Spleen (tissue), 11 donors: ENCODE measurements at regions not wholly inside any gene's neighbourhood (a gene's known extent, or its start where the extent isn't known, plus 50 kb on each side); places are given as distances from the start of the nearest gene placed in this dataset.

Experiments
- DNase-seq: peaks from one replicate; pipeline ENCODE4 v3.0.0-alpha.2; 2020
- H3K27ac ChIP-seq, 8 donors: fragments of 200-600 bp; sonication (generic) in 7 of 8; 1 replicate in 4 of 8; 2 replicates in 4 of 8; pipeline versions ENCODE4 v1.5.0 to v1.8.0; 2016 to 2021; ENCODE audit warnings: inconsistent platforms in 4 of 8, mild to moderate bottlenecking in 4 of 8, moderate library complexity in 1 of 8
- H3K27me3 ChIP-seq, 7 donors: fragments of 200-600 bp; sonication (generic) in 6 of 7; replicated peaks in 1 of 7; 1 replicate in 4 of 7; 2 replicates in 3 of 7; pipeline versions ENCODE4 v1.5.0 to v1.8.0; 2016 to 2021; ENCODE audit warnings: inconsistent platforms in 3 of 7, mild to moderate bottlenecking in 1 of 7
- H3K36me3 ChIP-seq, 6 donors: fragments of 200-600 bp; sonication (generic) in 5 of 6; 1 replicate in 4 of 6; 2 replicates in 2 of 6; pipeline versions ENCODE4 v1.5.0 to v1.8.0; 2016 to 2021; ENCODE audit warnings: inconsistent platforms in 2 of 6
- H3K4me1 ChIP-seq, 6 donors: fragments of 200-600 bp; sonication (generic) in 5 of 6; 1 replicate in 3 of 6; 2 replicates in 3 of 6; pipeline versions ENCODE4 v1.5.0 to v1.8.0; 2016 to 2021; ENCODE audit warnings: inconsistent platforms in 3 of 6
- H3K4me3 ChIP-seq, 8 donors: fragments of 200-600 bp; sonication (generic) in 7 of 8; 1 replicate in 4 of 8; 2 replicates in 4 of 8; pipeline versions ENCODE4 v1.5.0 to v1.8.0; 2016 to 2021; ENCODE audit warnings: inconsistent platforms in 4 of 8, mild to moderate bottlenecking in 4 of 8, moderate library complexity in 2 of 8
- H3K9me3 ChIP-seq, 8 donors: fragments of 200-600 bp; sonication (generic) in 7 of 8; 1 replicate in 4 of 8; 2 replicates in 4 of 8; pipeline versions ENCODE4 v1.5.0 to v1.8.0; 2016 to 2021; ENCODE audit warnings: inconsistent platforms in 4 of 8
- POLR2A ChIP-seq, 3 donors: fragments of 450-650 bp; IDR thresholded peaks; one replicate each; pipeline ENCODE4 v1.5.1; 2017; ENCODE audit warnings: antibody characterized with exemption in 3 of 3, mild to moderate bottlenecking in 1 of 3
- POLR2AphosphoS5 ChIP-seq, 3 donors: sonication (generic); formaldehyde crosslinking; IDR thresholded peaks; one replicate each; pipeline ENCODE4 v1.5.1; 2017; ENCODE audit warnings: antibody characterized with exemption in 3 of 3
- whole genome bisulfite sequencing, 5 donors: extraction: QIAGEN DNeasy Blood & Tissue Kit in 3 of 5; methylation state at CpG; one replicate each; pipeline versions ENCODE4 v1.1.5 to v1.1.7; 2013 to 2018; 5-methylcytosine and 5-hydroxymethylcytosine counted together
- intact Hi-C: fragments of 100-400 bp; cut with DNase I; formaldehyde crosslinking; loops from one replicate; pipeline ENCODE4 v1.15.0; 2023; ENCODE audit warnings: low total_unique reads
- TF ChIP-seq, protein P1 (sequence below), 11 experiments: fragments of 200-600 bp in 7 of 11; fragments of 450-650 bp in 4 of 11; sonication (generic) in 4 of 11; IDR thresholded peaks in 8 of 11; conservative IDR thresholded peaks in 3 of 11; 1 replicate in 7 of 11; 2 replicates in 4 of 11; pipeline versions ENCODE4 v1.4.0 to v1.8.0; 2016 to 2021; ENCODE audit warnings: antibody characterized with exemption in 11 of 11, inconsistent platforms in 4 of 11, mild to moderate bottlenecking in 1 of 11
- donor health status: healthy with polysubstance abuse.
- donor health status: DM: no; HTN: no; CAD: no; lungs with moderate emphysema.
- donor health status: DM: no; HTN: no; CAD: no.
- donor health status: Bipolar disorder and iron deficiency.
- donor health status: healthy.
- donor health status: DM: no; HTN: no; CAD: no.
- donor health status: DM: yes; HTN: yes; CAD: no.

DNA sequence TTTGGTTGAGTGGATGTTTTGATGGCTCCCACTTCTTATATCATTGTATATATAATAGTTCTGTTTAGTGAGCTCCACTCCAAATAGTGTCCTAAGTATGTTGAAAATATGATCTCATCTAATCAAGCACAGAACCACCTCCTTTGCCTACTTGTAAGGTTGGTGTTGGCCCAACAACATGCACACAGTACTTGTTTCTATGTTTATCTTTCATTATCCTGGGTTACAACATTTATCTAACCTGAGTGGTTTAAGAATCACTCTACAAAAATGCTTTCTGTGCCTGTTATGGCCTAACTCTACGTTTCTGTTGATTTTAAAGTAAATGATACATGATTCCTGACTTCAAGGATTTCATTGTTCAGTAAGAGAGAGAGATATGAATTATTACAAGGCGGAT lies 281.9 kb downstream of the FIGN start:
- peaks cover 0 to 8% (median 0%) of the 10 kb centered on the region in 8 donors for H3K9me3 ChIP-seq
- intact Hi-C loops = no loop called here
- no peaks in the 10 kb centered on the region for H3K4me1 ChIP-seq
- no peak overlapping the region for H3K27ac ChIP-seq
- no peak for DNase-seq
- no peaks in the 10 kb centered on the region for H3K27me3 ChIP-seq
- 42 to 54% (median 51%) methylated on average over 2 of the region's 2 CpGs for WGBS, 5 donors
- H3K36me3 ChIP-seq = no peaks in the 10 kb centered on the region
- no peak overlapping the region for H3K4me3 ChIP-seq
- TF ChIP-seq, protein P1, sequence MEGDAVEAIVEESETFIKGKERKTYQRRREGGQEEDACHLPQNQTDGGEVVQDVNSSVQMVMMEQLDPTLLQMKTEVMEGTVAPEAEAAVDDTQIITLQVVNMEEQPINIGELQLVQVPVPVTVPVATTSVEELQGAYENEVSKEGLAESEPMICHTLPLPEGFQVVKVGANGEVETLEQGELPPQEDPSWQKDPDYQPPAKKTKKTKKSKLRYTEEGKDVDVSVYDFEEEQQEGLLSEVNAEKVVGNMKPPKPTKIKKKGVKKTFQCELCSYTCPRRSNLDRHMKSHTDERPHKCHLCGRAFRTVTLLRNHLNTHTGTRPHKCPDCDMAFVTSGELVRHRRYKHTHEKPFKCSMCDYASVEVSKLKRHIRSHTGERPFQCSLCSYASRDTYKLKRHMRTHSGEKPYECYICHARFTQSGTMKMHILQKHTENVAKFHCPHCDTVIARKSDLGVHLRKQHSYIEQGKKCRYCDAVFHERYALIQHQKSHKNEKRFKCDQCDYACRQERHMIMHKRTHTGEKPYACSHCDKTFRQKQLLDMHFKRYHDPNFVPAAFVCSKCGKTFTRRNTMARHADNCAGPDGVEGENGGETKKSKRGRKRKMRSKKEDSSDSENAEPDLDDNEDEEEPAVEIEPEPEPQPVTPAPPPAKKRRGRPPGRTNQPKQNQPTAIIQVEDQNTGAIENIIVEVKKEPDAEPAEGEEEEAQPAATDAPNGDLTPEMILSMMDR (IDR thresholded peaks at IDR 0.05 in 8 of 11, conservative IDR thresholded peaks at IDR 0.05 in 3 of 11) = no peak
- TF ChIP-seq POLR2A (IDR thresholded peaks at IDR 0.05) (no peak), POLR2AphosphoS5 (IDR thresholded peaks at IDR 0.05) (no peak)

DNA sequence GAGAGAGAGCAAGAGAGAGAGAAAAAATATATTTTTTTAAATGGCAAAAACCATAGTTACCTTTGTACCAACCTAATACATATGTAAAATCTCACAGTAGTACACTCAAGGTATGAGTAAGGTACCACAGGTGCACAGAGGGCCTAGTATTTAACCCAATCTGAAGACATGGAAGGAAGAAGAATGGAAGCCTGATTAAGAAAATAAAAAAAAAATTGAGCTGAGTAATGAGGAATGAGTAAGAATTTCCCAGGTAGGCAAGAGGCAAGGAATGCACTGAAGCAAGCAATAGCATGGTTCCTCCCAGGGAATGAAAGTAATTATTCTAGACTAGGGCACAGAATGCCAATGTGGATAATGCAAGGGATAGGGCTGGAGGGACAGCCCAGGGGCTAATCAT lies 294.2 kb downstream of the FIGN start:
- no peaks in the 10 kb centered on the region for H3K9me3 ChIP-seq
- no peak for DNase-seq
- no peaks in the 10 kb centered on the region for H3K4me1 ChIP-seq
- H3K36me3 ChIP-seq = no peaks in the 10 kb centered on the region
- TF ChIP-seq, protein P1 (IDR thresholded peaks at IDR 0.05 in 8 of 11, conservative IDR thresholded peaks at IDR 0.05 in 3 of 11) = no peak
- TF ChIP-seq POLR2A (IDR thresholded peaks at IDR 0.05) (no peak), POLR2AphosphoS5 (IDR thresholded peaks at IDR 0.05) (no peak)
- intact Hi-C loops = no loop called here
- no peak overlapping the region for H3K27ac ChIP-seq
- no peaks in the 10 kb centered on the region for H3K27me3 ChIP-seq
- H3K4me3 ChIP-seq = no peak overlapping the region

GRCh38 chr2:163436963-163437362 lies 298.8 kb downstream of the FIGN start:
- Histone ChIP-seq H3K4me1 (no peaks in the 10 kb centered on the region), H3K9me3 (no peaks in the 10 kb centered on the region), H3K36me3 (no peaks in the 10 kb centered on the region), H3K27me3 (no peaks in the 10 kb centered on the region), H3K27ac (no peak overlapping the region), H3K4me3 (no peak overlapping the region)
- intact Hi-C loops = no loop called here
- TF ChIP-seq, protein P1 (IDR thresholded peaks at IDR 0.05 in 8 of 11, conservative IDR thresholded peaks at IDR 0.05 in 3 of 11) = no peak
- no peak for TF ChIP-seq POLR2A (IDR thresholded peaks at IDR 0.05)
- no peak for TF ChIP-seq POLR2AphosphoS5 (IDR thresholded peaks at IDR 0.05)
- no peak for DNase-seq
- WGBS, 5 donors = 84 to 92% (median 86%) methylated on average over 3 of the region's 3 CpGs

DNA sequence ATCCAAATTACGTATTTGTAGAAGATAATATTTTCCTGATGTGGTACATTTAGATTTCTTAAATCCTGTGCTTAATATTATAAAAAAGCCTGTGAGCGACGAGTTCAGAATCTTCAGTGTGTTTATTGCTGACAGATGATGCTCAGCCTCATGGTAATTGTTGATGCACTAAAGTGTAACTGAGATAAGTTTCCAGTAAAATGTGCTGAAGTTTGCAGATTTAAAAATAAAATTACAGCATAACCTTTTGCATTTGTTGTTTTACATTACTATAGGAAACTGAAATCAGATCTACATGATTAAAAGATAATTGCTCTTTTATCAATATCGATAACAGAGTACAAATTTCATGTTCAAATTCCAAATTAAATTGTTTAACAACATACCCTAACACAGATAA lies 307.6 kb downstream of the FIGN start:
- no peaks in the 10 kb centered on the region for H3K9me3 ChIP-seq
- 85 to 94% (median 88%) methylated on average over 4 of the region's 4 CpGs for WGBS, 5 donors
- intact Hi-C loops = no loop called here

More for the DNA sequence above, 307.6 kb downstream of the FIGN start:
- H3K36me3 ChIP-seq = no peaks in the 10 kb centered on the region
- TF ChIP-seq, protein P1 (IDR thresholded peaks at IDR 0.05 in 8 of 11, conservative IDR thresholded peaks at IDR 0.05 in 3 of 11) = no peak
- TF ChIP-seq POLR2AphosphoS5 (IDR thresholded peaks at IDR 0.05) (no peak), POLR2A (IDR thresholded peaks at IDR 0.05) (no peak)
- no peaks in the 10 kb centered on the region for H3K4me1 ChIP-seq
- no peak for DNase-seq
- H3K4me3 ChIP-seq = no peak overlapping the region
- H3K27me3 ChIP-seq = no peaks in the 10 kb centered on the region
- no peak overlapping the region for H3K27ac ChIP-seq
